ENCODE measurements at regions not wholly inside any gene's neighbourhood (a gene's known extent, or its start where the extent isn't known, plus 50 kb on each side); places are given as distances from the start of the nearest gene placed in this dataset.
"Not testable (repeated sequence)": the region's sequence is repeated elsewhere in the genome, so short reads cannot be mapped to it uniquely, and the experiment has no call there.

GRCh38 chr5:106854922-106855321 lies 815.8 kb downstream of the EFNA5 start:
- DNase-seq (ENCODE audit: low read depth in 4 of 4, low spot score in 3 of 4): no peak

GRCh38 chr5:106854105-106854687 lies 816.5 kb downstream of the EFNA5 start:
- no peak for DNase-seq (ENCODE audit: low read depth in 4 of 4, low spot score in 3 of 4)

- no peak for DNase-seq (ENCODE audit: low read depth in 4 of 4, low spot score in 3 of 4)
These were observed 817.5 kb downstream of the EFNA5 start for GRCh38 chr5:106853266-106853665.

- peak in 2 of 4 donors; percentile 6 to 14 for DNase-seq (ENCODE audit: low read depth in 4 of 4, low spot score in 3 of 4)
These were observed 821.5 kb downstream of the EFNA5 start for GRCh38 chr5:106849266-106849665.

- DNase-seq (ENCODE audit: low read depth in 4 of 4, low spot score in 3 of 4): no peak
These were observed 826.8 kb downstream of the EFNA5 start for GRCh38 chr5:106843812-106844416.

GRCh38 chr5:106833517-106833916 lies 837.2 kb downstream of the EFNA5 start:
- no peak for DNase-seq (ENCODE audit: low read depth in 4 of 4, low spot score in 3 of 4)

- DNase-seq (ENCODE audit: low read depth in 4 of 4, low spot score in 3 of 4): no peak
These were observed 843.7 kb downstream of the EFNA5 start for GRCh38 chr5:106827061-106827460.

GRCh38 chr5:106825374-106825773 lies 845.4 kb downstream of the EFNA5 start:
- no peak for DNase-seq (ENCODE audit: low read depth in 4 of 4, low spot score in 3 of 4)

GRCh38 chr5:106822851-106823250 lies 847.9 kb downstream of the EFNA5 start:
- DNase-seq (ENCODE audit: low read depth in 4 of 4, low spot score in 3 of 4): no peak

GRCh38 chr5:106818552-106818951 lies 852.2 kb downstream of the EFNA5 start:
- no peak for DNase-seq (ENCODE audit: low read depth in 4 of 4, low spot score in 3 of 4)

- DNase-seq (ENCODE audit: low read depth in 4 of 4, low spot score in 3 of 4): no peak
These were observed 855.8 kb downstream of the EFNA5 start for GRCh38 chr5:106814961-106815360.

- DNase-seq (ENCODE audit: low read depth in 4 of 4, low spot score in 3 of 4): no peak
These were observed 869.2 kb downstream of the EFNA5 start for GRCh38 chr5:106801554-106801953.

- DNase-seq (ENCODE audit: low read depth in 4 of 4, low spot score in 3 of 4): no peak
These were observed 872.7 kb downstream of the EFNA5 start for GRCh38 chr5:106797996-106798395.

GRCh38 chr5:106796081-106796480 lies 874.7 kb downstream of the EFNA5 start:
- DNase-seq (ENCODE audit: low read depth in 4 of 4, low spot score in 3 of 4): no peak

- DNase-seq (ENCODE audit: low read depth in 4 of 4, low spot score in 3 of 4): no peak
These were observed 885.9 kb downstream of the EFNA5 start for GRCh38 chr5:106784846-106785245.

GRCh38 chr5:106780355-106780754 lies 890.4 kb downstream of the EFNA5 start:
- DNase-seq (ENCODE audit: low read depth in 4 of 4, low spot score in 3 of 4): no peak

- not testable (repeated sequence) for DNase-seq (ENCODE audit: low read depth in 4 of 4, low spot score in 3 of 4)
These were observed 894.2 kb downstream of the EFNA5 start for GRCh38 chr5:106776515-106776914.

- DNase-seq (ENCODE audit: low read depth in 4 of 4, low spot score in 3 of 4): no peak
These were observed 902.3 kb downstream of the EFNA5 start for GRCh38 chr5:106768392-106768791.

- DNase-seq (ENCODE audit: low read depth in 4 of 4, low spot score in 3 of 4): no peak
These were observed 903.8 kb downstream of the EFNA5 start for GRCh38 chr5:106766916-106767315.

GRCh38 chr5:106759581-106759980 lies 911.2 kb downstream of the EFNA5 start:
- no peak for DNase-seq (ENCODE audit: low read depth in 4 of 4, low spot score in 3 of 4)

GRCh38 chr5:106759152-106759551 lies 911.6 kb downstream of the EFNA5 start:
- DNase-seq (ENCODE audit: low read depth in 4 of 4, low spot score in 3 of 4): no peak

- DNase-seq (ENCODE audit: low read depth in 4 of 4, low spot score in 3 of 4): no peak
These were observed 913.1 kb downstream of the EFNA5 start for GRCh38 chr5:106757672-106758071.

GRCh38 chr5:106755789-106756188 lies 914.9 kb downstream of the EFNA5 start:
- DNase-seq (ENCODE audit: low read depth in 4 of 4, low spot score in 3 of 4): no peak

Measured in left renal pelvis (tissue), 4 donors.